Suprapubic skin (tissue), 4 donors: ENCODE measurements at regions not wholly inside any gene's neighbourhood (a gene's known extent, or its start where the extent isn't known, plus 50 kb on each side); places are given as distances from the start of the nearest gene placed in this dataset.

Source experiments
- CTCF ChIP-seq, 2 donors: fragments of 200-600 bp in 1 of 2; fragments of 450-650 bp in 1 of 2; sonication (generic) in 1 of 2; IDR thresholded peaks; one replicate each; pipeline ENCODE4 v1.5.1; 2016 to 2019; ENCODE audit warnings: antibody characterized with exemption in 2 of 2, mild to moderate bottlenecking in 1 of 2, moderate library complexity in 1 of 2
- EP300 ChIP-seq: sonication (generic); formaldehyde crosslinking; IDR thresholded peaks from one replicate; pipeline ENCODE4 v1.6.1; 2017; ENCODE audit warnings: antibody characterized with exemption
- POLR2A ChIP-seq, 2 donors: fragments of 450-650 bp; IDR thresholded peaks; one replicate each; pipeline ENCODE4 v1.6.1; 2017; ENCODE audit warnings: antibody characterized with exemption in 2 of 2, mild to moderate bottlenecking in 2 of 2, moderate library complexity in 2 of 2
- POLR2AphosphoS5 ChIP-seq, 3 donors: sonication (generic); formaldehyde crosslinking; IDR thresholded peaks; one replicate each; pipeline ENCODE4 v1.6.1; 2017; ENCODE audit warnings: antibody characterized with exemption in 3 of 3

- TF ChIP-seq EP300 (no peak), CTCF (IDR thresholded peaks at IDR 0.05) (no peak), POLR2A (IDR thresholded peaks at IDR 0.05) (no peak), POLR2AphosphoS5 (IDR thresholded peaks at IDR 0.05) (no peak)
Measured at GRCh38 chr4:84159762-84160161, 339.3 kb downstream of the NKX6-1 start.
